Ovary (tissue), 3 donors: ENCODE measurements at regions not wholly inside any gene's neighbourhood (a gene's known extent, or its start where the extent isn't known, plus 50 kb on each side); places are given as distances from the start of the nearest gene placed in this dataset.

Experiments
- CTCF ChIP-seq, 3 donors: fragments of 450-650 bp in 2 of 3; fragments of 200-600 bp in 1 of 3; IDR thresholded peaks; one replicate each; pipeline versions ENCODE4 v1.5.1 to v1.8.0; 2016 to 2022; ENCODE audit warnings: antibody characterized with exemption in 3 of 3, mild to moderate bottlenecking in 1 of 3
- POLR2A ChIP-seq: fragments of 450-650 bp; IDR thresholded peaks from one replicate; pipeline ENCODE4 v1.6.1; 2017; ENCODE audit warnings: antibody characterized with exemption, mild to moderate bottlenecking, moderate library complexity
- donor health status: DM: no; HTN: no; CAD: no.

- TF ChIP-seq CTCF (IDR thresholded peaks at IDR 0.05), result no peak
- TF ChIP-seq POLR2A, result no peak
Observed at GRCh38 chr6:139857143-139857542, 482.7 kb upstream of the CITED2 start.
